ENCODE measurements at regions not wholly inside any gene's neighbourhood (a gene's known extent, or its start where the extent isn't known, plus 50 kb on each side); places are given as distances from the start of the nearest gene placed in this dataset.

- ATAC-seq (no peak), DNase-seq (no peak)
- Histone ChIP-seq H3K27ac (ENCODE audit: low read length) (no peak overlapping the region), H3K4me3 (ENCODE audit: low read length) (no peak overlapping the region), H3K4me1 (ENCODE audit: control insufficient read depth, insufficient read depth, low read length) (no peaks in the 10 kb centered on the region), H3K9me3 (ENCODE audit: control insufficient read depth, low read length) (no peaks in the 10 kb centered on the region), H3K27me3 (ENCODE audit: control insufficient read depth, insufficient read depth) (no peaks in the 10 kb centered on the region)
- intact Hi-C loops (cut with DNase I), result no loop called here
- 84% methylated on average over 4 of the region's 4 CpGs for WGBS
Observed at GRCh38 chr18:22040533-22040932, 128.9 kb upstream of the GATA6 start.

GRCh38 chr18:22043837-22044236 is 125.6 kb upstream of the GATA6 start:
- intact Hi-C loops (cut with DNase I), result no loop called here
- Histone ChIP-seq H3K27me3 (ENCODE audit: control insufficient read depth, insufficient read depth) (no peaks in the 10 kb centered on the region), H3K27ac (ENCODE audit: low read length) (no peak overlapping the region), H3K4me1 (ENCODE audit: control insufficient read depth, insufficient read depth, low read length) (no peaks in the 10 kb centered on the region), H3K4me3 (ENCODE audit: low read length) (no peak overlapping the region), H3K9me3 (ENCODE audit: control insufficient read depth, low read length) (no peaks in the 10 kb centered on the region)
- ATAC-seq (no peak), DNase-seq (no peak)
- WGBS, result 55% methylated on average over 4 of the region's 4 CpGs

GRCh38 chr18:22044474-22045220 is 124.7 kb upstream of the GATA6 start:
- intact Hi-C loops (cut with DNase I), result no loop called here
- ATAC-seq, result no peak

GRCh38 chr18:22045221-22045918 is 124.0 kb upstream of the GATA6 start:
- Histone ChIP-seq H3K9me3 (ENCODE audit: control insufficient read depth, low read length) (no peaks in the 10 kb centered on the region), H3K27ac (ENCODE audit: low read length) (no peak overlapping the region), H3K4me1 (ENCODE audit: control insufficient read depth, insufficient read depth, low read length) (no peaks in the 10 kb centered on the region), H3K4me3 (ENCODE audit: low read length) (no peak overlapping the region), H3K27me3 (ENCODE audit: control insufficient read depth, insufficient read depth) (no peaks in the 10 kb centered on the region)
- intact Hi-C loops (cut with DNase I), result no loop called here
- 81% methylated on average over 6 of the region's 6 CpGs for WGBS
- ATAC-seq (no peak), DNase-seq (no peak)

More at GRCh38 chr18:22044474-22045220, 124.7 kb upstream of the GATA6 start:
- Histone ChIP-seq H3K27me3 (ENCODE audit: control insufficient read depth, insufficient read depth) (no peaks in the 10 kb centered on the region), H3K27ac (ENCODE audit: low read length) (no peak overlapping the region), H3K4me1 (ENCODE audit: control insufficient read depth, insufficient read depth, low read length) (no peaks in the 10 kb centered on the region), H3K4me3 (ENCODE audit: low read length) (no peak overlapping the region), H3K9me3 (ENCODE audit: control insufficient read depth, low read length) (no peaks in the 10 kb centered on the region)
- no peak for DNase-seq
- 78% methylated on average over 5 of the region's 5 CpGs for WGBS

- H3K4me3 ChIP-seq (ENCODE audit: low read length), result no peak overlapping the region
- H3K27ac ChIP-seq (ENCODE audit: low read length), result no peak overlapping the region
- no peak for ATAC-seq
- no peaks in the 10 kb centered on the region for H3K27me3 ChIP-seq (ENCODE audit: control insufficient read depth, insufficient read depth)
- no peaks in the 10 kb centered on the region for H3K4me1 ChIP-seq (ENCODE audit: control insufficient read depth, insufficient read depth, low read length)
- DNase-seq, result no peak
- no peaks in the 10 kb centered on the region for H3K9me3 ChIP-seq (ENCODE audit: control insufficient read depth, low read length)
- intact Hi-C loops (cut with DNase I), result no loop called here
- 95% methylated on average over 2 of the region's 2 CpGs for WGBS
Observed at GRCh38 chr18:22046473-22046872, 122.9 kb upstream of the GATA6 start.

GRCh38 chr18:22047485-22047884 is 121.9 kb upstream of the GATA6 start:
- WGBS, result 73% methylated on average over 3 of the region's 3 CpGs
- no peaks in the 10 kb centered on the region for H3K9me3 ChIP-seq (ENCODE audit: control insufficient read depth, low read length)
- no peaks in the 10 kb centered on the region for H3K27me3 ChIP-seq (ENCODE audit: control insufficient read depth, insufficient read depth)
- ATAC-seq (no peak), DNase-seq (no peak)
- no peak overlapping the region for H3K4me3 ChIP-seq (ENCODE audit: low read length)
- intact Hi-C loops (cut with DNase I), result no loop called here
- H3K27ac ChIP-seq (ENCODE audit: low read length), result no peak overlapping the region
- H3K4me1 ChIP-seq (ENCODE audit: control insufficient read depth, insufficient read depth, low read length), result no peaks in the 10 kb centered on the region

- intact Hi-C loops (cut with DNase I), result no loop called here
- ATAC-seq (no peak), DNase-seq (no peak)
- Histone ChIP-seq H3K27ac (ENCODE audit: low read length) (no peak overlapping the region), H3K4me3 (ENCODE audit: low read length) (no peak overlapping the region), H3K4me1 (ENCODE audit: control insufficient read depth, insufficient read depth, low read length) (no peaks in the 10 kb centered on the region), H3K9me3 (ENCODE audit: control insufficient read depth, low read length) (no peaks in the 10 kb centered on the region), H3K27me3 (ENCODE audit: control insufficient read depth, insufficient read depth) (no peaks in the 10 kb centered on the region)
- 94% methylated on average over 5 of the region's 5 CpGs for WGBS
Observed at GRCh38 chr18:22048221-22048620, 121.2 kb upstream of the GATA6 start.

GRCh38 chr18:22048932-22049615 is 120.3 kb upstream of the GATA6 start:
- DNase-seq (no peak), ATAC-seq (no peak)
- Histone ChIP-seq H3K4me1 (ENCODE audit: control insufficient read depth, insufficient read depth, low read length) (no peaks in the 10 kb centered on the region), H3K4me3 (ENCODE audit: low read length) (no peak overlapping the region), H3K27me3 (ENCODE audit: control insufficient read depth, insufficient read depth) (no peaks in the 10 kb centered on the region), H3K9me3 (ENCODE audit: control insufficient read depth, low read length) (no peaks in the 10 kb centered on the region), H3K27ac (ENCODE audit: low read length) (no peak overlapping the region)
- 84% methylated on average over 3 of the region's 3 CpGs for WGBS
- intact Hi-C loops (cut with DNase I), result no loop called here

- DNase-seq (no peak), ATAC-seq (peak in 1 of 2 donors; percentile 48)
- Histone ChIP-seq H3K4me1 (ENCODE audit: control insufficient read depth, insufficient read depth, low read length) (no peaks in the 10 kb centered on the region), H3K9me3 (ENCODE audit: control insufficient read depth, low read length) (no peaks in the 10 kb centered on the region), H3K27ac (ENCODE audit: low read length) (no peak overlapping the region), H3K27me3 (ENCODE audit: control insufficient read depth, insufficient read depth) (no peaks in the 10 kb centered on the region), H3K4me3 (ENCODE audit: low read length) (no peak overlapping the region)
- WGBS, result 80% methylated on average over 12 of the region's 12 CpGs
- intact Hi-C loops (cut with DNase I), result no loop called here
Observed at GRCh38 chr18:22052405-22053105, 116.8 kb upstream of the GATA6 start.

GRCh38 chr18:22055466-22056238 is 113.7 kb upstream of the GATA6 start:
- WGBS, result 92% methylated on average over 3 of the region's 3 CpGs
- H3K4me1 ChIP-seq (ENCODE audit: control insufficient read depth, insufficient read depth, low read length), result no peaks in the 10 kb centered on the region
- ATAC-seq (no peak), DNase-seq (no peak)
- H3K27ac ChIP-seq (ENCODE audit: low read length), result no peak overlapping the region
- H3K9me3 ChIP-seq (ENCODE audit: control insufficient read depth, low read length), result no peaks in the 10 kb centered on the region
- no peak overlapping the region for H3K4me3 ChIP-seq (ENCODE audit: low read length)
- intact Hi-C loops (cut with DNase I), result no loop called here
- no peaks in the 10 kb centered on the region for H3K27me3 ChIP-seq (ENCODE audit: control insufficient read depth, insufficient read depth)

Data from right cardiac atrium (tissue), 5 donors.